ENCODE measurements at regions not wholly inside any gene's neighbourhood (a gene's known extent, or its start where the extent isn't known, plus 50 kb on each side); places are given as distances from the start of the nearest gene placed in this dataset.

DNA sequence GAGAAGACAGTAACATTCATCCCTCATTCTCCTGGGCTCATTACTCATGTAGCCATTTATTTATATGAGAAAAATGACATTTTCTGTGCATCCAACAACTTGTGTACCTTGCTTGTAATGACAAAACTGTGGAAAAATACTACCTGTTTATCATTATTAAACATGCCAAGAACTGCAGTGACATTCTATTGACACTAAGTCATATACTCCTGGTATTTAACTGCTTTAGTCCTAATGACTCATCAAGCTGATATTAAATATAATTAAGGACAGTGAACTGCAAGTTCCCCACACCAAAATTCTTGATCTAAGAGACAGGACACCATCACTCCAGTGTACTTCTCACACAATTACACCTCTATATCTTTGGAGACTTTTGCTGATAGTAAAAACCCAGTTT is 1328.7 kb upstream of the RAG2 start:
- no peaks in the 10 kb centered on the region for H4K20me1 ChIP-seq (ENCODE audit: insufficient read depth)
- no peak overlapping the region for H3K4me2 ChIP-seq (ENCODE audit: low read length)
- H3K27ac ChIP-seq (ENCODE audit: low read length), result no peak overlapping the region
- H2AFZ ChIP-seq (ENCODE audit: low read depth, low read length), result no peak overlapping the region
- H3K27me3 ChIP-seq (ENCODE audit: insufficient read depth, low read depth, low read length), result no peaks in the 10 kb centered on the region
- H3K4me3 ChIP-seq (ENCODE audit: low read length), result no peak overlapping the region
- TF ChIP-seq MXI1 (conservative IDR thresholded peaks at IDR 0.05; ENCODE audit: poor library complexity, severe bottlenecking), result no peak
- no peaks in the 10 kb centered on the region for H3K79me2 ChIP-seq (replicated peaks; ENCODE audit: insufficient read depth, low read length)
- H3K9me2 ChIP-seq (ENCODE audit: insufficient read depth, low read length), result no peaks in the 10 kb centered on the region
- H3K9me3 ChIP-seq (ENCODE audit: low read length), result no peaks in the 10 kb centered on the region
- no peaks in the 10 kb centered on the region for H3F3A ChIP-seq (ENCODE audit: insufficient read depth, low read length, poor library complexity, severe bottlenecking)
- H3K36me3 ChIP-seq (ENCODE audit: insufficient read depth, low read length), result no peaks in the 10 kb centered on the region
- H3K9ac ChIP-seq (ENCODE audit: low read length), result no peak overlapping the region

DNA sequence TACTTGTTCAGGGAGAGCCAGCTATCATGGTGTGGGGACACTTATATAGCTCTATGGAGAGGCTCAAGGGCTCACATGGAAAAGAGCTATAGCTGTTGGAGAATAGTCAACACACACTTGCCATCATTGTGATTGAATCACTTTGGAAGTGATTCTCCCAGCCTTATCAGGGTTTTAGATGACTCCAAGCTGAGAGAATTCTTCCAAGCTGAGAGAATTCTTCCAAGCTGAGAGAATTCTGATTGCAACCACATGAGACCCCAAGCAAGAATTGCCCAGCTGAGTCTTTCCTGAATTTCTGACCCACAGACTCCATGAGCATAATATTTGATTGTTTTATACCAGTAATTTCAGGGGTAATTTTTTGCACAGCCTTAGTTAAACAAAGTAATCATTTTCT is 1318.3 kb upstream of the RAG2 start:
- Histone ChIP-seq H3K79me2 (replicated peaks; ENCODE audit: insufficient read depth, low read length) (no peaks in the 10 kb centered on the region), H3K27ac (ENCODE audit: low read length) (no peak overlapping the region), H3K9me3 (ENCODE audit: low read length) (no peaks in the 10 kb centered on the region), H3K9me2 (ENCODE audit: insufficient read depth, low read length) (no peaks in the 10 kb centered on the region), H4K20me1 (ENCODE audit: insufficient read depth) (no peaks in the 10 kb centered on the region), H3K4me2 (ENCODE audit: low read length) (no peak overlapping the region), H3K36me3 (ENCODE audit: insufficient read depth, low read length) (no peaks in the 10 kb centered on the region), H2AFZ (ENCODE audit: low read depth, low read length) (no peak overlapping the region), H3K27me3 (ENCODE audit: insufficient read depth, low read depth, low read length) (no peaks in the 10 kb centered on the region), H3K4me3 (ENCODE audit: low read length) (no peak overlapping the region), H3K9ac (ENCODE audit: low read length) (no peak overlapping the region), H3F3A (ENCODE audit: insufficient read depth, low read length, poor library complexity, severe bottlenecking) (no peaks in the 10 kb centered on the region)
- TF ChIP-seq, protein P1, sequence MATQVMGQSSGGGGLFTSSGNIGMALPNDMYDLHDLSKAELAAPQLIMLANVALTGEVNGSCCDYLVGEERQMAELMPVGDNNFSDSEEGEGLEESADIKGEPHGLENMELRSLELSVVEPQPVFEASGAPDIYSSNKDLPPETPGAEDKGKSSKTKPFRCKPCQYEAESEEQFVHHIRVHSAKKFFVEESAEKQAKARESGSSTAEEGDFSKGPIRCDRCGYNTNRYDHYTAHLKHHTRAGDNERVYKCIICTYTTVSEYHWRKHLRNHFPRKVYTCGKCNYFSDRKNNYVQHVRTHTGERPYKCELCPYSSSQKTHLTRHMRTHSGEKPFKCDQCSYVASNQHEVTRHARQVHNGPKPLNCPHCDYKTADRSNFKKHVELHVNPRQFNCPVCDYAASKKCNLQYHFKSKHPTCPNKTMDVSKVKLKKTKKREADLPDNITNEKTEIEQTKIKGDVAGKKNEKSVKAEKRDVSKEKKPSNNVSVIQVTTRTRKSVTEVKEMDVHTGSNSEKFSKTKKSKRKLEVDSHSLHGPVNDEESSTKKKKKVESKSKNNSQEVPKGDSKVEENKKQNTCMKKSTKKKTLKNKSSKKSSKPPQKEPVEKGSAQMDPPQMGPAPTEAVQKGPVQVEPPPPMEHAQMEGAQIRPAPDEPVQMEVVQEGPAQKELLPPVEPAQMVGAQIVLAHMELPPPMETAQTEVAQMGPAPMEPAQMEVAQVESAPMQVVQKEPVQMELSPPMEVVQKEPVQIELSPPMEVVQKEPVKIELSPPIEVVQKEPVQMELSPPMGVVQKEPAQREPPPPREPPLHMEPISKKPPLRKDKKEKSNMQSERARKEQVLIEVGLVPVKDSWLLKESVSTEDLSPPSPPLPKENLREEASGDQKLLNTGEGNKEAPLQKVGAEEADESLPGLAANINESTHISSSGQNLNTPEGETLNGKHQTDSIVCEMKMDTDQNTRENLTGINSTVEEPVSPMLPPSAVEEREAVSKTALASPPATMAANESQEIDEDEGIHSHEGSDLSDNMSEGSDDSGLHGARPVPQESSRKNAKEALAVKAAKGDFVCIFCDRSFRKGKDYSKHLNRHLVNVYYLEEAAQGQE (IDR thresholded peaks at IDR 0.05; ENCODE audit: borderline replicate concordance), result no peak
- TF ChIP-seq RAD21 (conservative IDR thresholded peaks at IDR 0.05) (no peak), SMC3 (conservative IDR thresholded peaks at IDR 0.05; ENCODE audit: poor library complexity) (no peak), EP300 (conservative IDR thresholded peaks at IDR 0.05; ENCODE audit: poor library complexity, severe bottlenecking) (no peak), TAF1 (IDR thresholded peaks at IDR 0.05; ENCODE audit: low read depth) (no peak), POLR2AphosphoS5 (IDR thresholded peaks at IDR 0.05) (no peak), MXI1 (conservative IDR thresholded peaks at IDR 0.05; ENCODE audit: poor library complexity, severe bottlenecking) (no peak), EZH2 (IDR thresholded peaks at IDR 0.05; ENCODE audit: borderline replicate concordance, insufficient read depth, low read length, poor library complexity, severe bottlenecking) (no peak)
- TF ChIP-seq, protein P2, sequence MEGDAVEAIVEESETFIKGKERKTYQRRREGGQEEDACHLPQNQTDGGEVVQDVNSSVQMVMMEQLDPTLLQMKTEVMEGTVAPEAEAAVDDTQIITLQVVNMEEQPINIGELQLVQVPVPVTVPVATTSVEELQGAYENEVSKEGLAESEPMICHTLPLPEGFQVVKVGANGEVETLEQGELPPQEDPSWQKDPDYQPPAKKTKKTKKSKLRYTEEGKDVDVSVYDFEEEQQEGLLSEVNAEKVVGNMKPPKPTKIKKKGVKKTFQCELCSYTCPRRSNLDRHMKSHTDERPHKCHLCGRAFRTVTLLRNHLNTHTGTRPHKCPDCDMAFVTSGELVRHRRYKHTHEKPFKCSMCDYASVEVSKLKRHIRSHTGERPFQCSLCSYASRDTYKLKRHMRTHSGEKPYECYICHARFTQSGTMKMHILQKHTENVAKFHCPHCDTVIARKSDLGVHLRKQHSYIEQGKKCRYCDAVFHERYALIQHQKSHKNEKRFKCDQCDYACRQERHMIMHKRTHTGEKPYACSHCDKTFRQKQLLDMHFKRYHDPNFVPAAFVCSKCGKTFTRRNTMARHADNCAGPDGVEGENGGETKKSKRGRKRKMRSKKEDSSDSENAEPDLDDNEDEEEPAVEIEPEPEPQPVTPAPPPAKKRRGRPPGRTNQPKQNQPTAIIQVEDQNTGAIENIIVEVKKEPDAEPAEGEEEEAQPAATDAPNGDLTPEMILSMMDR (IDR thresholded peaks at IDR 0.05; ENCODE audit: poor library complexity, severe bottlenecking), result no peak

DNA sequence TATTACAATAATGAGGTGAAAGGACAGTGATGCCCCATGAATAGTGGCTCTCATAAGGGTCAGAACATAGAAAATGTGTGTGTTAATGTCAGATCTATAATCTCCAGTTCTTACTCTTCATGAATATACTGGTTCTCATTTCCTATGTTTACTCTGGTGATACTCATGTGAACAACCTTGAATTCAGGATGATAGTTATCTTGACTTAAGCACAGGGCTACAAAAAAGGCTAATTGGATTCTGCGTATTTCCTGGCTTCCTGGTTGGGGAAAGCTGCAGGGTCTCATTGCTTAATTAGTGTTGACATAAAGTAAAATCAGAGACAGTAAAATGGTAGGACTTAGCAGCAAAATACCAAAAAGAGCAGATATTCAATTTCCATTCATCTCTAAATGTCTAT is 1316.8 kb upstream of the RAG2 start:
- H3K79me2 ChIP-seq (replicated peaks; ENCODE audit: insufficient read depth, low read length), result no peaks in the 10 kb centered on the region
- H2AFZ ChIP-seq (ENCODE audit: low read depth, low read length), result no peak overlapping the region
- TF ChIP-seq, protein P1 (IDR thresholded peaks at IDR 0.05; ENCODE audit: borderline replicate concordance), result no peak
- TF ChIP-seq EZH2 (IDR thresholded peaks at IDR 0.05; ENCODE audit: borderline replicate concordance, insufficient read depth, low read length, poor library complexity, severe bottlenecking) (no peak), RAD21 (conservative IDR thresholded peaks at IDR 0.05) (no peak), MXI1 (conservative IDR thresholded peaks at IDR 0.05; ENCODE audit: poor library complexity, severe bottlenecking) (no peak), POLR2AphosphoS5 (IDR thresholded peaks at IDR 0.05) (no peak), EP300 (conservative IDR thresholded peaks at IDR 0.05; ENCODE audit: poor library complexity, severe bottlenecking) (no peak), TAF1 (IDR thresholded peaks at IDR 0.05; ENCODE audit: low read depth) (no peak), SMC3 (conservative IDR thresholded peaks at IDR 0.05; ENCODE audit: poor library complexity) (no peak)
- TF ChIP-seq, protein P2 (IDR thresholded peaks at IDR 0.05; ENCODE audit: poor library complexity, severe bottlenecking), result no peak
- H4K20me1 ChIP-seq (ENCODE audit: insufficient read depth), result no peaks in the 10 kb centered on the region
- H3K27ac ChIP-seq (ENCODE audit: low read length), result no peak overlapping the region
- no peaks in the 10 kb centered on the region for H3K36me3 ChIP-seq (ENCODE audit: insufficient read depth, low read length)
- no peak overlapping the region for H3K9ac ChIP-seq (ENCODE audit: low read length)
- H3K9me3 ChIP-seq (ENCODE audit: low read length), result no peaks in the 10 kb centered on the region
- H3F3A ChIP-seq (ENCODE audit: insufficient read depth, low read length, poor library complexity, severe bottlenecking), result no peaks in the 10 kb centered on the region
- no peak overlapping the region for H3K4me2 ChIP-seq (ENCODE audit: low read length)
- no peaks in the 10 kb centered on the region for H3K9me2 ChIP-seq (ENCODE audit: insufficient read depth, low read length)
- no peaks in the 10 kb centered on the region for H3K27me3 ChIP-seq (ENCODE audit: insufficient read depth, low read depth, low read length)
- no peak overlapping the region for H3K4me3 ChIP-seq (ENCODE audit: low read length)
